IMR-90 (cell line): ENCODE measurements at regions not wholly inside any gene's neighbourhood (a gene's known extent, or its start where the extent isn't known, plus 50 kb on each side); places are given as distances from the start of the nearest gene placed in this dataset.

Experiments
- ATAC-seq: fragments of 200-7000 bp; cut with Tn5 transposase; 2 replicates; pipeline ENCODE4 v1.9.1; 2020; ENCODE audit warnings: low read depth, mild to moderate bottlenecking, moderate library complexity
- BruUV-seq: library from RNA; stranded (reverse); fragments of 400-500 nt; replicated peaks from 2 replicates; lab custom pipeline; 2021; lab: Mats Ljungman, UMichigan
- CTCF ChIA-PET: fragments of 300-600 bp; formaldehyde crosslinking; extraction: SDS; loops from one replicate; lab custom pipeline; 2021; ENCODE audit warnings: antibody characterized with exemption; lab: Yijun Ruan, JAX
- POLR2A ChIA-PET: fragments of 300-600 bp; sonication (Branson Sonifier 250); formaldehyde crosslinking; loops from one replicate; lab custom pipeline; 2022; ENCODE audit warnings: antibody characterized with exemption; ENCODE audit not compliant: unreplicated experiment; lab: Charles Lee
- DNase-seq: peaks from one replicate; pipeline ENCODE4 v3.0.0; 2013
- H2AFZ ChIP-seq: replicated peaks from 2 replicates; pipeline ENCODE3; 2013; ENCODE audit warnings: low read length, mild to moderate bottlenecking; ENCODE audit not compliant: poor library complexity
- H2AK5ac ChIP-seq: 2 replicates; pipeline ENCODE4 v1.6.1; 2013; ENCODE audit warnings: low read depth, low read length, inconsistent platforms
- H2AK9ac ChIP-seq: replicated peaks from 2 replicates; pipeline ENCODE3; 2013; ENCODE audit warnings: mild to moderate bottlenecking, low read depth, low read length, moderate library complexity; ENCODE audit not compliant: poor library complexity
- H2BK120ac ChIP-seq: 2 replicates; pipeline ENCODE4 v1.6.1; 2013; ENCODE audit warnings: low read depth, low read length, inconsistent platforms
- H2BK15ac ChIP-seq: 3 replicates; pipeline ENCODE4 v1.6.1; 2013; ENCODE audit warnings: low read depth, low read length, inconsistent platforms
- H2BK20ac ChIP-seq: 2 replicates; pipeline ENCODE4 v1.6.1; 2013; ENCODE audit warnings: low read depth, mild to moderate bottlenecking, inconsistent platforms, low read length, moderate library complexity
- H2BK5ac ChIP-seq: 2 replicates; pipeline ENCODE4 v1.6.1; 2013; ENCODE audit warnings: mild to moderate bottlenecking, low read depth, low read length, inconsistent platforms; ENCODE audit not compliant: poor library complexity, severe bottlenecking
- H3K14ac ChIP-seq: replicated peaks from 2 replicates; pipeline ENCODE4 v1.6.1; 2013; ENCODE audit warnings: low read depth, low read length, inconsistent platforms
- H3K18ac ChIP-seq: 2 replicates; pipeline ENCODE4 v1.6.1; 2013; ENCODE audit warnings: low read depth, low read length, control low read depth
- H3K23ac ChIP-seq: 2 replicates; pipeline ENCODE4 v1.6.1; 2013; ENCODE audit warnings: low read depth, low read length, inconsistent platforms
- H3K27ac ChIP-seq: 2 replicates; pipeline ENCODE4 v1.5.1; 2013; ENCODE audit warnings: mild to moderate bottlenecking, control low read depth, low read length; ENCODE audit not compliant: insufficient read depth
- H3K27me3 ChIP-seq: 2 replicates; pipeline ENCODE4 v1.6.1; 2013; ENCODE audit warnings: low read length; ENCODE audit not compliant: control insufficient read depth, insufficient read depth
- H3K36me3 ChIP-seq: 2 replicates; pipeline ENCODE4 v1.6.1; 2013; ENCODE audit warnings: low read length, mixed read lengths; ENCODE audit not compliant: control insufficient read depth, insufficient read depth
- H3K4ac ChIP-seq: 2 replicates; pipeline ENCODE4 v1.6.1; 2013; ENCODE audit warnings: low read depth, low read length, inconsistent platforms
- H3K4me1 ChIP-seq: 2 replicates; pipeline ENCODE4 v1.6.1; 2013; ENCODE audit warnings: low read length, mixed read lengths; ENCODE audit not compliant: control insufficient read depth, insufficient read depth
- H3K4me2 ChIP-seq: 2 replicates; pipeline ENCODE4 v1.6.1; 2013; ENCODE audit warnings: low read depth, mild to moderate bottlenecking, control low read depth, low read length, moderate library complexity
- H3K4me3 ChIP-seq: 2 replicates; pipeline ENCODE4 v1.5.1; 2013; ENCODE audit warnings: low read depth, mild to moderate bottlenecking, control low read depth, low read length, moderate library complexity; ENCODE audit not compliant: insufficient read depth
- H3K56ac ChIP-seq: 2 replicates; pipeline ENCODE4 v1.6.1; 2013; ENCODE audit warnings: low read length, inconsistent platforms; ENCODE audit not compliant: insufficient read depth; ENCODE audit errors: extremely low read depth
- H3K79me1 ChIP-seq, 2 experiments: 2 replicates each; pipeline ENCODE4 v1.6.1; 2013; ENCODE audit warnings: low read length in 2 of 2, inconsistent platforms in 1 of 2, low read depth in 1 of 2
- H3K9ac ChIP-seq: 2 replicates; pipeline ENCODE4 v1.6.1; 2013; ENCODE audit warnings: low read depth, low read length, control low read depth
- H3K9me1 ChIP-seq: 2 replicates; pipeline ENCODE4 v1.6.1; 2013; ENCODE audit warnings: low read length, inconsistent platforms; ENCODE audit not compliant: insufficient read depth
- H3K9me3 ChIP-seq: 2 replicates; pipeline ENCODE4 v1.6.1; 2013; ENCODE audit warnings: low read length; ENCODE audit not compliant: control insufficient read depth, insufficient read depth
- H4K20me1 ChIP-seq: 2 replicates; pipeline ENCODE4 v1.6.1; 2013; ENCODE audit warnings: low read length, inconsistent platforms; ENCODE audit not compliant: insufficient read depth
- H4K5ac ChIP-seq: 2 replicates; pipeline ENCODE4 v1.6.1; 2013; ENCODE audit warnings: mild to moderate bottlenecking, low read depth, low read length, control low read depth
- H4K8ac ChIP-seq, 2 experiments: 2 replicates each; pipeline ENCODE4 v1.6.1; 2013; ENCODE audit warnings: low read depth in 2 of 2, low read length in 2 of 2, control low read depth in 1 of 2, inconsistent platforms in 1 of 2
- H4K91ac ChIP-seq: 2 replicates; pipeline ENCODE4 v1.6.1; 2013; ENCODE audit warnings: low read depth, low read length, inconsistent platforms; ENCODE audit not compliant: insufficient read depth
- CTCF ChIP-seq: conservative IDR thresholded peaks from 2 replicates; pipeline ENCODE4 v1.5.1; 2012; ENCODE audit warnings: mild to moderate bottlenecking, low read depth, low read length, improper control_type of control experiment
- FOS ChIP-seq: fragments of 150-350 bp; IDR thresholded peaks from 2 replicates; pipeline ENCODE4 v1.6.1; 2016; ENCODE audit warnings: low read depth, low read length
- MAFK ChIP-seq: IDR thresholded peaks from 2 replicates; pipeline ENCODE4 v1.6.1; 2012; ENCODE audit warnings: low read depth, low read length, improper control_type of control experiment
- POLR2A ChIP-seq: IDR thresholded peaks from 2 replicates; pipeline ENCODE4 v1.6.1; 2012; ENCODE audit warnings: mild to moderate bottlenecking, low read depth, low read length
- RAD21 ChIP-seq: IDR thresholded peaks from 2 replicates; pipeline ENCODE4 v1.6.1; 2012; ENCODE audit warnings: low read length, improper control_type of control experiment
- USF2 ChIP-seq: fragments of 150-350 bp; IDR thresholded peaks from 2 replicates; pipeline ENCODE4 v1.6.1; 2017; ENCODE audit warnings: mild to moderate bottlenecking, antibody characterized with exemption, low read length, low read depth
- WGBS, 2 experiments: methylation state at CpG; one replicate each; pipeline versions ENCODE4 v1.1.5 to v1.1.7; 2013; ENCODE audit warnings: missing lambda C conversion rate in 2 of 2; ENCODE audit not compliant: insufficient read length in 1 of 2; ENCODE audit errors: extremely low coverage in 2 of 2; 5-methylcytosine and 5-hydroxymethylcytosine counted together
- dilution Hi-C: fragments of 300-500 bp; cut with HindIII; formaldehyde crosslinking; loops from one replicate; pipeline ENCODE4 v1.14.3; 2018; ENCODE audit warnings: low sequenced_read_pairs; ENCODE audit not compliant: unreplicated experiment
- in situ Hi-C: fragments of 300-500 bp; cut with MboI; formaldehyde crosslinking; loops from 3 replicates; pipeline ENCODE4 v1.14.3; 2019; ENCODE audit warnings: low sequenced_read_pairs, inconsistent platforms, mixed read lengths
- intact Hi-C: fragments of 100-400 bp; cut with micrococcal nuclease; formaldehyde crosslinking; loops from 2 replicates; pipeline ENCODE4 v1.10.0; 2022

GRCh38 chr5:5540065-5540464 lies 117.6 kb downstream of the ICE1 start:
- TF ChIP-seq RAD21 (no peak), FOS (no peak), POLR2A (no peak), MAFK (no peak), USF2 (no peak), CTCF (no peak)
- 7% methylated on average over 2 of the region's 4 CpGs; no CpG with 5 or more reads in 1 of the 2 experiments for WGBS, 2 experiments

More at GRCh38 chr5:5540065-5540464, 117.6 kb downstream of the ICE1 start:
- DNase-seq (no peak), ATAC-seq (no peak)
- Histone ChIP-seq H4K8ac (no peak overlapping the region), H4K5ac (no peak overlapping the region), H3K4me2 (no peak overlapping the region), H2AK5ac (no peak overlapping the region), H3K9me1 (no peaks in the 10 kb centered on the region), H2BK5ac (no peak overlapping the region), H2AFZ (no peak overlapping the region), H3K36me3 (no peaks in the 10 kb centered on the region), H3K4me1 (no peaks in the 10 kb centered on the region), H3K9ac (no peak overlapping the region), H3K14ac (no peak overlapping the region), H2BK20ac (no peak overlapping the region), H4K91ac (no peak overlapping the region), H3K79me1 (no peaks in the 10 kb centered on the region), H3K9me3 (peaks cover 9% of the 10 kb centered on the region; the same call in 1 of the 2 replicates), H3K27me3 (no peaks in the 10 kb centered on the region), H3K27ac (no peak overlapping the region), H2AK9ac (no peak overlapping the region), H3K18ac (no peak overlapping the region), H2BK15ac (no peak overlapping the region), H3K4ac (no peak overlapping the region), H2BK120ac (no peak overlapping the region), H3K4me3 (no peak overlapping the region), H3K23ac (no peak overlapping the region), H4K20me1 (no peaks in the 10 kb centered on the region), H3K56ac (no peak overlapping the region)
- dilution Hi-C loops (no loop called here), intact Hi-C loops (no loop called here), in situ Hi-C loops (no loop called here)
- ChIA-PET POLR2A (no interaction called here), CTCF (no interaction called here)
- no TSS peak for BruUV-seq
